ENCODE measurements at regions not wholly inside any gene's neighbourhood (a gene's known extent, or its start where the extent isn't known, plus 50 kb on each side); places are given as distances from the start of the nearest gene placed in this dataset.

GRCh38 chr4:151912632-151913031 is 151.8 kb upstream of the GATB start:
- Histone ChIP-seq H3K36me3 (ENCODE audit: control insufficient read depth in 3 of 3, insufficient read depth in 3 of 3, low read length in 3 of 3) (no peaks in the 10 kb centered on the region), H3K9me3 (ENCODE audit: control insufficient read depth in 3 of 3, low read length in 3 of 3) (no peaks in the 10 kb centered on the region), H3K9ac (ENCODE audit: low read depth in 1 of 3, low read length in 3 of 3) (no peak overlapping the region), H3K4me3 (ENCODE audit: low read length in 3 of 3) (no peak overlapping the region), H3K4me1 (ENCODE audit: control insufficient read depth in 3 of 3, insufficient read depth in 3 of 3, low read length in 3 of 3) (no peaks in the 10 kb centered on the region), H3K27me3 (ENCODE audit: control insufficient read depth in 3 of 3, insufficient read depth in 3 of 3, low read length in 3 of 3) (no peaks in the 10 kb centered on the region), H3K27ac (ENCODE audit: low read depth, low read length) (no peak overlapping the region)

- H3K27ac ChIP-seq (ENCODE audit: low read depth, low read length), result no peak overlapping the region
- H3K4me1 ChIP-seq (ENCODE audit: control insufficient read depth in 3 of 3, insufficient read depth in 3 of 3, low read length in 3 of 3), result no peaks in the 10 kb centered on the region
- no peaks in the 10 kb centered on the region for H3K36me3 ChIP-seq (ENCODE audit: control insufficient read depth in 3 of 3, insufficient read depth in 3 of 3, low read length in 3 of 3)
- no peak overlapping the region for H3K4me3 ChIP-seq (ENCODE audit: low read length in 3 of 3)
- no peaks in the 10 kb centered on the region for H3K9me3 ChIP-seq (ENCODE audit: control insufficient read depth in 3 of 3, low read length in 3 of 3)
- no peak overlapping the region for H3K9ac ChIP-seq (ENCODE audit: low read depth in 1 of 3, low read length in 3 of 3)
- no peaks in the 10 kb centered on the region for H3K27me3 ChIP-seq (ENCODE audit: control insufficient read depth in 3 of 3, insufficient read depth in 3 of 3, low read length in 3 of 3)
Measured at GRCh38 chr4:151911970-151912369, 151.2 kb upstream of the GATB start.

GRCh38 chr4:151908734-151909497 is 148.1 kb upstream of the GATB start:
- Histone ChIP-seq H3K27ac (ENCODE audit: low read depth, low read length) (no peak overlapping the region), H3K9me3 (ENCODE audit: control insufficient read depth in 3 of 3, low read length in 3 of 3) (no peaks in the 10 kb centered on the region), H3K36me3 (ENCODE audit: control insufficient read depth in 3 of 3, insufficient read depth in 3 of 3, low read length in 3 of 3) (no peaks in the 10 kb centered on the region), H3K27me3 (ENCODE audit: control insufficient read depth in 3 of 3, insufficient read depth in 3 of 3, low read length in 3 of 3) (no peaks in the 10 kb centered on the region), H3K4me1 (ENCODE audit: control insufficient read depth in 3 of 3, insufficient read depth in 3 of 3, low read length in 3 of 3) (no peaks in the 10 kb centered on the region), H3K9ac (ENCODE audit: low read depth in 1 of 3, low read length in 3 of 3) (no peak overlapping the region), H3K4me3 (ENCODE audit: low read length in 3 of 3) (no peak overlapping the region)

GRCh38 chr4:151908201-151908600 is 147.4 kb upstream of the GATB start:
- H3K9ac ChIP-seq (ENCODE audit: low read depth in 1 of 3, low read length in 3 of 3), result no peak overlapping the region

GRCh38 chr4:151906438-151906837 is 145.6 kb upstream of the GATB start:
- Histone ChIP-seq H3K27ac (ENCODE audit: low read depth, low read length) (no peak overlapping the region), H3K27me3 (ENCODE audit: control insufficient read depth in 3 of 3, insufficient read depth in 3 of 3, low read length in 3 of 3) (no peaks in the 10 kb centered on the region), H3K4me1 (ENCODE audit: control insufficient read depth in 3 of 3, insufficient read depth in 3 of 3, low read length in 3 of 3) (no peaks in the 10 kb centered on the region), H3K4me3 (ENCODE audit: low read length in 3 of 3) (no peak overlapping the region), H3K36me3 (ENCODE audit: control insufficient read depth in 3 of 3, insufficient read depth in 3 of 3, low read length in 3 of 3) (no peaks in the 10 kb centered on the region), H3K9ac (ENCODE audit: low read depth in 1 of 3, low read length in 3 of 3) (no peak overlapping the region), H3K9me3 (ENCODE audit: control insufficient read depth in 3 of 3, low read length in 3 of 3) (no peaks in the 10 kb centered on the region)

More at GRCh38 chr4:151908201-151908600, 147.4 kb upstream of the GATB start:
- no peaks in the 10 kb centered on the region for H3K36me3 ChIP-seq (ENCODE audit: control insufficient read depth in 3 of 3, insufficient read depth in 3 of 3, low read length in 3 of 3)
- no peaks in the 10 kb centered on the region for H3K4me1 ChIP-seq (ENCODE audit: control insufficient read depth in 3 of 3, insufficient read depth in 3 of 3, low read length in 3 of 3)
- H3K9me3 ChIP-seq (ENCODE audit: control insufficient read depth in 3 of 3, low read length in 3 of 3), result no peaks in the 10 kb centered on the region
- H3K27me3 ChIP-seq (ENCODE audit: control insufficient read depth in 3 of 3, insufficient read depth in 3 of 3, low read length in 3 of 3), result no peaks in the 10 kb centered on the region
- no peak overlapping the region for H3K27ac ChIP-seq (ENCODE audit: low read depth, low read length)
- H3K4me3 ChIP-seq (ENCODE audit: low read length in 3 of 3), result no peak overlapping the region

GRCh38 chr4:151905197-151905596 is 144.4 kb upstream of the GATB start:
- Histone ChIP-seq H3K9me3 (ENCODE audit: control insufficient read depth in 3 of 3, low read length in 3 of 3) (no peaks in the 10 kb centered on the region), H3K9ac (ENCODE audit: low read depth in 1 of 3, low read length in 3 of 3) (no peak overlapping the region), H3K27ac (ENCODE audit: low read depth, low read length) (no peak overlapping the region), H3K27me3 (ENCODE audit: control insufficient read depth in 3 of 3, insufficient read depth in 3 of 3, low read length in 3 of 3) (no peaks in the 10 kb centered on the region), H3K4me3 (ENCODE audit: low read length in 3 of 3) (no peak overlapping the region), H3K4me1 (ENCODE audit: control insufficient read depth in 3 of 3, insufficient read depth in 3 of 3, low read length in 3 of 3) (no peaks in the 10 kb centered on the region), H3K36me3 (ENCODE audit: control insufficient read depth in 3 of 3, insufficient read depth in 3 of 3, low read length in 3 of 3) (no peaks in the 10 kb centered on the region)

- H3K9me3 ChIP-seq (ENCODE audit: control insufficient read depth in 3 of 3, low read length in 3 of 3), result no peaks in the 10 kb centered on the region
- H3K4me1 ChIP-seq (ENCODE audit: control insufficient read depth in 3 of 3, insufficient read depth in 3 of 3, low read length in 3 of 3), result no peaks in the 10 kb centered on the region
- no peak overlapping the region for H3K9ac ChIP-seq (ENCODE audit: low read depth in 1 of 3, low read length in 3 of 3)
- H3K4me3 ChIP-seq (ENCODE audit: low read length in 3 of 3), result no peak overlapping the region
- no peak overlapping the region for H3K27ac ChIP-seq (ENCODE audit: low read depth, low read length)
- H3K27me3 ChIP-seq (ENCODE audit: control insufficient read depth in 3 of 3, insufficient read depth in 3 of 3, low read length in 3 of 3), result no peaks in the 10 kb centered on the region
- H3K36me3 ChIP-seq (ENCODE audit: control insufficient read depth in 3 of 3, insufficient read depth in 3 of 3, low read length in 3 of 3), result no peaks in the 10 kb centered on the region
Measured at GRCh38 chr4:151901631-151902030, 140.8 kb upstream of the GATB start.

- H3K9ac ChIP-seq (ENCODE audit: low read depth in 1 of 3, low read length in 3 of 3), result no peak overlapping the region
- no peaks in the 10 kb centered on the region for H3K9me3 ChIP-seq (ENCODE audit: control insufficient read depth in 3 of 3, low read length in 3 of 3)
- no peaks in the 10 kb centered on the region for H3K27me3 ChIP-seq (ENCODE audit: control insufficient read depth in 3 of 3, insufficient read depth in 3 of 3, low read length in 3 of 3)
- H3K4me1 ChIP-seq (ENCODE audit: control insufficient read depth in 3 of 3, insufficient read depth in 3 of 3, low read length in 3 of 3), result no peaks in the 10 kb centered on the region
- no peak overlapping the region for H3K27ac ChIP-seq (ENCODE audit: low read depth, low read length)
- no peaks in the 10 kb centered on the region for H3K36me3 ChIP-seq (ENCODE audit: control insufficient read depth in 3 of 3, insufficient read depth in 3 of 3, low read length in 3 of 3)
- H3K4me3 ChIP-seq (ENCODE audit: low read length in 3 of 3), result no peak overlapping the region
Measured at GRCh38 chr4:151896880-151897279, 136.1 kb upstream of the GATB start.

GRCh38 chr4:151895671-151896070 is 134.9 kb upstream of the GATB start:
- Histone ChIP-seq H3K4me1 (ENCODE audit: control insufficient read depth in 3 of 3, insufficient read depth in 3 of 3, low read length in 3 of 3) (no peaks in the 10 kb centered on the region), H3K9me3 (ENCODE audit: control insufficient read depth in 3 of 3, low read length in 3 of 3) (no peaks in the 10 kb centered on the region), H3K27ac (ENCODE audit: low read depth, low read length) (no peak overlapping the region), H3K36me3 (ENCODE audit: control insufficient read depth in 3 of 3, insufficient read depth in 3 of 3, low read length in 3 of 3) (no peaks in the 10 kb centered on the region), H3K9ac (ENCODE audit: low read depth in 1 of 3, low read length in 3 of 3) (no peak overlapping the region), H3K27me3 (ENCODE audit: control insufficient read depth in 3 of 3, insufficient read depth in 3 of 3, low read length in 3 of 3) (no peaks in the 10 kb centered on the region), H3K4me3 (ENCODE audit: low read length in 3 of 3) (no peak overlapping the region)

GRCh38 chr4:151894246-151894645 is 133.4 kb upstream of the GATB start:
- no peaks in the 10 kb centered on the region for H3K9me3 ChIP-seq (ENCODE audit: control insufficient read depth in 3 of 3, low read length in 3 of 3)
- no peak overlapping the region for H3K9ac ChIP-seq (ENCODE audit: low read depth in 1 of 3, low read length in 3 of 3)
- H3K27ac ChIP-seq (ENCODE audit: low read depth, low read length), result no peak overlapping the region
- H3K27me3 ChIP-seq (ENCODE audit: control insufficient read depth in 3 of 3, insufficient read depth in 3 of 3, low read length in 3 of 3), result no peaks in the 10 kb centered on the region
- no peaks in the 10 kb centered on the region for H3K4me1 ChIP-seq (ENCODE audit: control insufficient read depth in 3 of 3, insufficient read depth in 3 of 3, low read length in 3 of 3)
- H3K4me3 ChIP-seq (ENCODE audit: low read length in 3 of 3), result no peak overlapping the region
- no peaks in the 10 kb centered on the region for H3K36me3 ChIP-seq (ENCODE audit: control insufficient read depth in 3 of 3, insufficient read depth in 3 of 3, low read length in 3 of 3)
